GM12891 (cell line): ENCODE measurements at regions not wholly inside any gene's neighbourhood (a gene's known extent, or its start where the extent isn't known, plus 50 kb on each side); places are given as distances from the start of the nearest gene placed in this dataset.
"Not testable (repeated sequence)": the region's sequence is repeated elsewhere in the genome, so short reads cannot be mapped to it uniquely, and the experiment has no call there.

Experiments used
- DNase-seq: peaks from one replicate; pipeline ENCODE4 v3.0.0; 2011; ENCODE audit warnings: low spot score; ENCODE audit not compliant: insufficient read length
- FAIRE-seq: peaks from 2 replicates; lab custom pipeline; 2011; peaks lifted over from hg19 to GRCh38; lab: Jason Lieb, UNC
- PAX5 ChIP-seq: IDR thresholded peaks from 2 replicates; pipeline ENCODE4 v1.6.1; 2011; ENCODE audit warnings: low read length, moderate library complexity, mild to moderate bottlenecking; ENCODE audit not compliant: insufficient read depth, severe bottlenecking
- POLR2A ChIP-seq: IDR thresholded peaks from 2 replicates; pipeline ENCODE4 v1.6.1; 2011; ENCODE audit warnings: low read depth, low read length, control low read depth
- POLR2AphosphoS5 ChIP-seq: IDR thresholded peaks from 2 replicates; pipeline ENCODE4 v1.6.1; 2011; ENCODE audit warnings: low read depth, low read length, control low read depth
- POU2F2 ChIP-seq: IDR thresholded peaks from 2 replicates; pipeline ENCODE4 v1.6.1; 2011; ENCODE audit warnings: low read depth, mild to moderate bottlenecking, control low read depth, low read length, moderate library complexity
- SPI1 ChIP-seq: IDR thresholded peaks from 2 replicates; pipeline ENCODE4 v1.6.1; 2011; ENCODE audit warnings: low read depth, low read length, control low read depth
- TAF1 ChIP-seq: IDR thresholded peaks from 2 replicates; pipeline ENCODE4 v1.6.1; 2011; ENCODE audit warnings: low read depth, low read length, control low read depth

DNA sequence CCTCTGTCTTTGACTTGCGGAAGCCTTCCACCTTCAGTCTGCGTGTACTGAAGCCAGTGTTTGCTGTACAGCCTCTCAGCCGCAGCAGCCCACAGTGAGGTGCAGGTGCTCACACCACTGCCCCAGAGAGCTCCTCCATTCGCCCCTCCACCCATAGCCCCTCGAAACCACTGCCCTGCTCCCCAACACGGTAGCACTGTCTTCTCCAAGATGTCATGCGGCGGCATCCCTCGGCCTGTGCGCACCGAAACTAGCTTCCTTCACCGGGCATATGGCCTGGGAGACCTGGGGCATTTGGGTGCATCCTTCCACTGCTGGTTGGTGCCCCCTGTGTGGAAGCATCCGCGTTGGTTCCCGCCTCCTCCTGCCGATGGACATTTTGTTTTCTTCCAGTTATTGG lies 86.8 kb upstream of the LPCAT1 start:
- FAIRE-seq, result not testable (repeated sequence)

DNA sequence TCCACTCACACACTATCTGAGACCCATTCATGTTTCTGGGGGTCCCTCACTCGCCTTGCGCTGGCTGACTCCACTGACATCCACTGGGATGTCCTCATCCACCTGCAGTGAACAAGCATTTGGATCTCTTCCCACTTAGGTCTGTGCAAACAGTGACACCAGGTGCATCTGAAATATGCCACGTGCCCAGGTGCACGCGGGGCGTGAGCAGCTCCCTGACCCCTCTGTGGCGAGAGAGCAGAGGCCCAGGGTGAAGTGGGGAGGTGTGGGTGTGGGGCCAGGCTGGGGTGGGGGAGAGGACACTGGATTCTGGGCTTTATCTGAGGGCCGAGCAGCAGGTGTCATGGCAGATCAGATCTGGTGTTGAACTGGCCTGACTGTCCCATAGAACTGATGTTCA lies 85.4 kb upstream of the LPCAT1 start:
- not testable (repeated sequence) for DNase-seq, FAIRE-seq

More for the DNA sequence above, 86.8 kb upstream of the LPCAT1 start:
- DNase-seq, result not testable (repeated sequence)

DNA sequence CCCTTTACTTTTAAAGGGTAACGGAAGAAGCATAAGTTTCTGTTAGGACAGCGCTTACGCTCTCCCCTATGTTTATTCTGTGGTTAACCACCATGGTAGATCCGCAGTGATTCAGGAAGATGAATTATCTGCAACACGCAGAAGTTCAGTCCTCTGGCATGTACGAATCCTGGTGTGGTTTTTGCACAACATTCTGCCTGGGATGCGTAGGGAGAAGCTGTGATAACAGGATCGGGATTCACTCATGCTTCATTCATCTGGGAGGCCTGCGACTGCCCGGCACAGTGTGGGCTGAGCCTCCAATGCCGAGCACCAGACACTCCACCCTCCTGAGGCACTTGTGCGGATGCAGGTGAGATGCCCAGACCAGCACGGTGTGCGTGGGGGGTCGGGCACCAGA lies 84.6 kb upstream of the LPCAT1 start:
- not testable (repeated sequence) for FAIRE-seq

DNA sequence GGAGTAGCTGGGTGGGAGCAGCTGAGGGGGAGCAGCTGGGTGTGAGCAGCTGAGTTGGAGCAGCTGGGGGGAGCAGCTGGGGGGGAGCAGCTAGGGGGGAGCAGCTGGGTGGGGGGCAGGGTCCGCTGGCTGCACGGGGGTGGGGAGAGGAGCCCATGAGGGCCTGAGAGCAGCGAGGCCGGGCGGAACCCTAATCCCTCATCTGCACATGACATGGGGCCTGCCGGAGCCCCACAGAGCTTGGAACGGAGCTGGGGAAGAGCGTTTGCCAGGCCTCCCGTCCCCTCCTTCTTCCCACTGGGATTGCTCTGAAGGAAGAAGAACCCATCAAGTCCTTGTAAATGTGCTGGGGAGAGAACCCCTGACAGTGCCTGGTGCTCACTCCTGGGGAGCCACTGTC lies 83.2 kb upstream of the LPCAT1 start:
- not testable (repeated sequence) for FAIRE-seq, DNase-seq

More for the DNA sequence above, 84.6 kb upstream of the LPCAT1 start:
- DNase-seq, result not testable (repeated sequence)

DNA sequence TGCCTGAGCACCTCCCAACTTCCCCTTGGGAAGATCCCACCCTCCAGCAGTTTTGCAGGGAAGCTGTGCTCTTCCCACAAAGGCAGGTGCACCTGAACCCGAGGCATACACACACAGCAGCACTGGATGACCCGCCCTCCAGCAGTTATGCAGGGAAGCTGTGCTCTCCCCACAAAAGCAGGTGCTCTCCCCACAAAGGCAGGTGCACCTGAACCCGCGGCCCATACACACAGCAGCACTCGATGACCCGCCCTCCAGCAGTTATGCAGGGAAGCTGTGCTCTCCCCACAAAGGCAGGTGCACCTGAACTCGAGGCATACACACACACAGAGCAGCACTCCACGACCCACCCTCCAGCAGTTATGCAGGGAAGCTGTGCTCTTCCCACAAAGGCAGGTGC lies 80.2 kb upstream of the LPCAT1 start:
- not testable (repeated sequence) for FAIRE-seq, DNase-seq

DNA sequence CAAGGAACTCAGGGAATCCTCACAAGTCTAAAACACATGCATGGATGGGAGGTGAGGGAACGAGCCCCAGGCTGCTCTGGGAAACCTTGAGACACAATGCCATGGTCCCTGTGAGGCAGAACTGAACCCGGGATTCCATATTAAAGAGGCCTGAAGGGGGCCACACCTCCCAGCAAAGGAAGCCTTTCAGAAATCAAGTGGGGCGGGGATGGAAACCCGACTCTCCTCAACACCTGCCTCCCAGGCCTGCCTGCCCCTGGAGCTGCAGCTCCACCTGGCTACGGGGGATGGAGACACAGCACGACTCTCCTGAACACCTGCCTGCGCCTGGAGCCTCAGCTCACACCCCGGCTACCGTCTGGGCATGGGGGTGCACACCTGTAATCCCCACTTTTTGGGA lies 77.8 kb upstream of the LPCAT1 start:
- not testable (repeated sequence) for FAIRE-seq, DNase-seq

DNA sequence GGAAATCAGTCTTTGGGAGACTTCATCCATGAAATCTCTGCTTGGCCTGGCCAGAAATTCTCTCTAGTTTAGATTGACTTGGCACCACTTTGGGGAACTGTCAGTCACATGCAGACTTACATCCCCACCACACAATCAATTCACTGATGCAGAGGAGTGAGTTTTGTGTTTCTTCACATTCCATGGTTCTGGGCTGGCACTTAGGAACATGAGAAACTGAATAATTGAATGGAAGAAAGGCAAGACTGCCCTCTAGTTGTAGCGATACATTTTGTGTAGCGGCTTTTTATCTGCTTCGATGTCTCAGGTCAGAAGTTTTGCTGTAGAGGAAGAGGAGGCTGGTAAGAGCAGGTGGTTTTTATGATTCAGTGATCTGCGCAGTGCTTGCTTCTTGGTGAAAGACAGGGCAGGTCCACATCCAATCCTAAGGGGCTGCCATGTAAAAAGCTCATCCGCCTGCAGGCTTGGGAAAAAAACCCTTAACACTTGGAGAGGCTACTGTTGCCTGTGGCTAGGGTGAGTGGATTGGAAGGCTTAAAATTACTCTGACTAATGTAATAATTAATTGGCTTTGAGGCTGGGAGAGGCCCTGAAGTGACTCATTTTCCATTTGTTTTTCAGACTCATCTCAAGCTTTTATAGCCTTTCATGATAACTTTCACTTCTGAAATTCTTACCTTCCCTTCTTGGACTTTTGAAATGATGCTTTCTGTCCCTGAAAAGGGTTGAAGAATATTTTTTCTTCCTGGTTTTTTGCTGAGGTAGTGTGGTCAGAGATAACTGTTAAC lies 75.4 kb upstream of the LPCAT1 start:
- DNase-seq, result not testable (repeated sequence)

DNA sequence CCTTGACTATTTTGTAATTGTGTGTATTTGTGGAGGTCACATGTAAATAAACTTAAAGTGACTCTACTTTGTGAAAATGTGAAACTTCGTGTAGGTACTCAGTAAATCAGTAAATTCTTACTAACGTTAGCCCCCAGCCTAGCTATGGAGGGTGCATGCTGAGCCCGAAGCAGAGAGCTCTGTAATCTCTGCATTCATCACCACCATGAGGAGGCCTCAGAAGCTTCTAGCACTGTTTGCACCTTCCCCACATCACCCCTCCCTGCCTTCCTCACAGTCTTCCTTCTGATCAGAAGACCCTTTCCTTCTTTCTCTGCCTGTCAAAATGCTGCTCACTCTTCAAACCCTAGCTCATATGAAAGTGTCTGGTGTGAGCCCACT lies 73.3 kb upstream of the LPCAT1 start:
- not testable (repeated sequence) for DNase-seq, FAIRE-seq

More for the DNA sequence above, 75.4 kb upstream of the LPCAT1 start:
- FAIRE-seq, result peak; percentile 23

DNA sequence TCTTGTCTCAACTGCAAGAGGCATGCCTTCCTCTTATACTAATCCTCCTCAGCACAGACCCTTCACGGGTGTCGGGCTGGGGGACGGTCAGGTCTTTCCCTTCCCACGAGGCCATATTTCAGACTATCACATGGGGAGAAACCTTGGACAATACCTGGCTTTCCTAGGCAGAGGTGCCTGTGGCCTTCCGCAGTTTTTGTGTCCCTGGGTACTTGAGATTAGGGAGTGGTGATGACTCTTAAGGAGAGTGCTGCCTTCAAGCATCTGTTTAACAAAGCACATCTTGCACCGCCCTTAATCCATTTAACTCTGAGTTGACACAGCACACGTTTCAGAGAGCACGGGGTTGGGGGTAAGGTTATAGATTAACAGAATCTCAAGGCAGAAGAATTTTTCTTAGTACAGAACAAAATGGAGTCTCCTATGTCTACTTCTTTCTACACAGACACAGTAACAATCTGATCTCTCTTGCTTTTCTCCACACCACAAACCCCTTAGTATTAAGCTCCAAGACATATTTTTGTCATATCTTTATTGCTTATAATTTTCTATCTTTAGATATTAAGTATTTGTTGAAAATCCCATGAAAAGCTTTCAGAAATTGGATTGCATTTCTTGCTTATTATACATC lies 72.8 kb upstream of the LPCAT1 start:
- not testable (repeated sequence) for FAIRE-seq, DNase-seq

DNA sequence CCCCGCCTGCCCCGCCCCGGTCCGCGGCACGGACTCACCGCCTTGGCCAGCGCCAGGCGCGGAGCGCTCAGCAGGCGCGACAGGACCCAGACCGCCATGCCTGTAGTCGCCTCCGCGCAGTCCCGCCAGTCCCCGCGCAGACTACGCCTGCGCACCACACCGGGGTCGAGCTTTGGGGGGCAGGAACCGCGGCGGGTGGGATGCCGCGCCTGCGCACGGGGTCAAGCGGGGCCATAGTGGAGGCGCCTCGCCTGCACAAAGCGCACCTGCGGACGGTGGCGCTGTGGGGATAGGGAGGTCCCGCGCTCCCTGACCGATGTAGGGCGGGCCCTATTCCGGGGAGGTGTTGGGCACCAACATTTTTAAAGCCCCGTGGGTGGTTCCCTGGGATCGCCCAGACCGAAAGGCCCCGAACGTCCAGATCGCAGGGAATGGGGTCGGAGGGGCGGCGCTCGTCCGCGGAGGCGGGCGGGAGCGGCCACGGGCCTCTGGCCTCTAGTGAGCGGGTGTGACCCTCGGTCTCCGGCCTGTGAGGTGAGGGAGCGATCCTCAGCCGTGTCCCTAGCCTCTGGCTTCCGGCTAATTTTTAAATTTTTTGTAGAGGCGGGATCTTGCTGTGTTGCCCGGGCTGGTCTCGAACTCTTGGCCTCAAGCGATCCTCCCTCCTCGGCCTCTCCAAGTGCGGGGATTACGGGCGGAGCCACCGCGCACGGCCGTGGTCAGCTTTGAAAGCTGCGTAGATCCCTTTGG lies 70.8 kb upstream of the LPCAT1 start:
- FAIRE-seq, result peak; percentile 81
- DNase-seq, result peak; percentile 93
- TF ChIP-seq POU2F2 (no peak; the same call in 1 of the 2 replicates), SPI1 (no peak), POLR2A (peak; percentile 52; the same call in 1 of the 2 replicates), PAX5 (no peak), TAF1 (peak; percentile 80), POLR2AphosphoS5 (0 out of 2 replicates have a peak, but pooled peaks have one; percentile 34)

DNA sequence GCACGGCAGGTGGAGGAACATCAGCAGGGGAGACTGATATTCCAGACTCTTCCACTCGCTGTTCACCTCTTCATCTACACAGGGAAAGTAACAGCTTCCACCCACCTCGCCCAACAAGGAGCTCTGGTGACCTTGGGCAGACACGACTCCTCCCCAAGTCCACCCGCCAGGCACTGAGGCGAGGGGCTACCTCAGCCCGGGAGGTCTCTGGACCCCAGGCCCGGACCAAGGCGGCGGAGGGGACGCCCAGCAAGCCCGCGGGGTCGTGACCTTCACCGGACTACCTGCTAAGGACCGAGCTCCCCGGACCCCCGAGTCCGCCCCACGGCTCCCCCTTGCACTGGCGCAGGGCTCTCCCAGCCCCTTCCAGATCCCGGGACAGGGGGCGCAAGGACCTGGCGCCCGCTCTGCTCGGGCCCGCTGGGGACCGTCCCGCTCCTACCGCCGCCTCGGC lies 70.2 kb upstream of the LPCAT1 start:
- DNase-seq (peak; percentile 26), FAIRE-seq (no peak)
- TF ChIP-seq SPI1 (no peak), PAX5 (no peak), POLR2AphosphoS5 (no peak), POLR2A (no peak), TAF1 (no peak), POU2F2 (no peak)

DNA sequence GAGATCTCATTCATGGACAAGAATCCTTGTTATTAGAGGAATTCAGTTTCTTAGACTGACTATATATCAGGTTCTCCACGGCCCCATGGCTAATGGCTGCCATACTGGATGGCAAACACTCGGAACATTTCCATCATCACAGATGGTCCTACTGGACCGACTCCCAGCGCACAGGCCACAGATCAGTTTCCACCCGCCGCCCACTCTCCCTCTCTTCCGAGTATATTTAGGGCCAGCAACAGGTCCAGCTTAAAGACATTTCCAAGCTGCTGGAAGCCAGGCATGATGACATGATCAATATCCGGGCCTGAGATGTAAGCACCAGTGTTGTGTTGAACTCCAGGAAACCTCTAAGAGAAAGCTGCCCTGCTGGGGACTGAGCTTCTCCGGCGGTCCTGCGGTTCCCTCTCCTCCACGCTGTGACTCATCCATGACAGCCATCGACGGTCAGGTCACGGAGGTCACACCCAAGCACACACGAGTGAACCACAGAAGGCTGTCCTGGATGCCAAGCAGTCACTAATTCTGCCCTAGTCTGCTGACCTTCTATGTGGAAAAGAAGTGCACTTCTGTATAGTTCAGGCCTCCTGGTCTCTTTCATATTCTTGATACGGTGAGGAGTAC lies 64.4 kb upstream of the LPCAT1 start:
- not testable (repeated sequence) for DNase-seq, FAIRE-seq

DNA sequence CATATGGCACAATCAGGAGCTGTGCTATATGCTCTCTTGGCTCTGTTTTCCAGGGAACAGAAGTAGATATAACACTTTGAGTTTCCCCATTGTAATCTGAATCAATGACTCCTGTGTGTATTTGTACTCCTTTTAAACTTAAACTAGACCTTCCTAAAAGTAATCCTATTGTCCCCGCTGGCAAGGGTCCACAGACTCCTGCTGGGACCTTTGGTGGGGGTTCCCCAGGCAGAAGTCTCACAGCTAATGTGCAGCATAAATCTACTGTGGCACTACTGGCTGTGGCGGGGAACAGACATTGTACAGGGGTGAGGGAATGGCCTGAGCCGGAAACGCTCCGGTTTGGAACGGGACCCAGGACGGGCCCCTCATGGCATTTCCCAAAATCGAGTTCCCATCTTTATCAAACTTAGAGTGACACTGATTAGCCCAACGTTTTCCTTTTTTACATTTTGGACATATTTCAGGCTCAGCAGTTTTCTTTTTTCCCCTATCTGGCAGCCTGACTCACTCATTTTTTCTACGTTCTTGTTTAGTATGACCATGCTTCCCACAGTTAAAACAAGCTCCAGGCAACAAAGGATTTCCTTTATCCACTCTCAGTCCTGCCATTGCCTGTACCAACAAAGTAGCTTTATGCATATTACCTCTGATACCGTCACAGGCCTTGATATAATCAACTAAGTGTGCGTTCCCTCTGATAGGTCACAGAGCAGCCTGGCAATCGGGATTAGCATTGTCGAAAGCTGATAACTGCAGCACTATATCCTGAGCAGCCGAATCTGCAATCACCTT lies 59.5 kb upstream of the LPCAT1 start:
- not testable (repeated sequence) for DNase-seq, FAIRE-seq

DNA sequence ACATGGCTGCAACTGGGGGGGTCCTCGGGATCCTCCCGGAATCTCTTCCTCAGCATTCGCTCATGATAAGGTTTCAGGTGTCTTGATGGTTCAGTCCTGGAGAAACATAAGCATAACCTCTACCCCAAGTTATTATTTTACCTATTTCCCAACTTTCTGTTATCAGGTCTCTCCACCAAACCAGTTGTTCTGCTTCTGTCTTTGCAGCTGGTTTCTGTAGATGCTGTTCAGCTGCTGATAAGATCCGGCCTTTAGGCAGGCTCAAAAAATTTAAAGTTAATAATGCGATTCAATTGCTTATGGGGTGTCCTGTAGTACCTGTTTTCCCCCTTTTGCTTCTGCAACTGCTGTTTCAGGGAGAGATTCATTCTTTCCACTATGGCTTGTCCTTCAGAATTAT lies 55.6 kb upstream of the LPCAT1 start:
- not testable (repeated sequence) for FAIRE-seq, DNase-seq

DNA sequence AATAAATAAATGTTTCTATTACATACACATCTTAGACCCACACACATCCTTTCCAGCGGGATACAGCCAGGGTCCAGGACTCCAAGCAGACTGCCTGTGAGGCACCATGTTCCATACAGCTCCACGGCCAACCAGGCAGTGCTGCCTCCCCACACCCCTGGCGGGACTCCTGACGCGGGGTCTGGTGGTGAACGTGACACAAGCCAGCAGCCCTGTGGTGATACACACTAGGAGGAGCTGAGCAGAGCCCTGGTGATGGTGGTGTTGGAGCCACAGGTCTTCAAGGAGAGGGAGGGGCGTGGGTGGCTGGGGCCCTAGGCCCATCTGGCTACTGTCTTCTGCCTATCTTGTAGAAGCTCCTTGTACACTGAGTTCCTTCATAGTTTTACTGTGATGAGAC lies 53.1 kb upstream of the LPCAT1 start:
- not testable (repeated sequence) for DNase-seq, FAIRE-seq

DNA sequence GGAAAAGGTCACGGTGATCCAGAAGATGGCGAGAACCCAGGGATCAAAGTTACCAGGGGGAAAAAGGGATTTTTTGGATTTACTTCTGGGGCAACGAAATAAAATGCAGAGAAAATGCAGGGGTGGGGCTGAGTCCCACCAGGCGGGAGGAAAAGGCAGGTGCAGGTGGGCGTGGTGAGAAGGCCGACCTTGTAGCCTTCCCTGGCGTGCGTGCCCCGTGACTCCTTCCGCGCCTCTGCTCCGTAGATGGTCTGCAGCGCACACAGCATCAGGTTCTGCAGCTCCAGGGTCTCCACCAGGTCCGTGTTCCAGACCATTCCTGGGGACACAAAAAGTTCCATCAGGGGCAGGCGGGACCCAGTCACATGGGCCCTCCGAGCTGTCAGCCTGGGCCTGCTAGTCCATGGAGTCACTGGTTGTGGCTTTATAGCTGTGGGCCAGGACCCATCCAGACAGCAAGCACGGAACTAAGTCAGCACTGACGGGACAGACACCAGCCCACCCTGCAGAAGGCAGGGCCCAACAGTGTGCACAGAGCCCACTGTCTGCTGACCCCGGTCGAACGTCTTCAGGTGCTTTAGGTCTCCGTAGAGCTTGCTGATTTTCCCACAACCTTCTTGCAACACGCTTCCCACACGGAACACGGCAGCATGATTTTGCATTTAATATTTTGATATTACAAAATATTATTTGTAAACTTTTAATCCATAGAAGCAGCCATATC lies 52.4 kb upstream of the LPCAT1 start:
- FAIRE-seq, DNase-seq: not testable (repeated sequence)
